Activated T-cell treated with anti-CD3 and anti-CD28 coated beads for 48 hours (primary cell): ENCODE measurements at regions not wholly inside any gene's neighbourhood (a gene's known extent, or its start where the extent isn't known, plus 50 kb on each side); places are given as distances from the start of the nearest gene placed in this dataset.
"Not testable (repeated sequence)": the region's sequence is repeated elsewhere in the genome, so short reads cannot be mapped to it uniquely, and the experiment has no call there.

Experiments used
- DNase-seq: peaks from one replicate; pipeline ENCODE4 v3.0.0-alpha.2; 2020; ENCODE audit warnings: low read depth

GRCh38 chr18:70822117-70822516, 533.3 kb downstream of the SOCS6 start:
- DNase-seq: no peak

DNA sequence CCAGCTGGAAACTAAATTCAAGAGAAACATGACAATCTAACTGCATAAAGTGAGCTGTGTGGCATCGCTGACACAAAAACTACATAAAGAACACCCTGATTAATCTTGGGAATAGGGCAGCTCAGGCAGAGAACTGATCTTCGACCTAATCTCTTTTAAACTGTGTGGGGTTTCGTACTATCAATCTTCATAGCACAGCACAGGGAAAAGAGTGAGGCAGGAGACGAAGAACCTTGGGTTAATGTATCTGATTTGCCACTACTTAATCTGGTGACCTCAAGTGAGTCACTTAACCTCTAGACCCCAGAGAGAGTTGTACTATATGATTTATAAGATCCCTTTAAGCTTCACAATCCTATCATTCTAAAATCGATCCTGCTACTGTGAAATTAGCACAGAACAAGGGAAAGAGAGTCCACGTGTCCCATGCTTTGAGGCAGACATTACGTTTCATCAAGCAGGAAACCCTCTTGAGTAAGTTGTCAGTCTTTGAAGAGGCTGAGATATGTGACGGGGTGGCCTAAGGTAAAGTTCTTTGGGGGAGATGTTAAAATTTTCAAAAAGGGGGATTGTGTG, 519.7 kb downstream of the SOCS6 start:
- DNase-seq: no peak

GRCh38 chr18:70781860-70782453, 493.1 kb downstream of the SOCS6 start:
- DNase-seq: peak; percentile 48

DNA sequence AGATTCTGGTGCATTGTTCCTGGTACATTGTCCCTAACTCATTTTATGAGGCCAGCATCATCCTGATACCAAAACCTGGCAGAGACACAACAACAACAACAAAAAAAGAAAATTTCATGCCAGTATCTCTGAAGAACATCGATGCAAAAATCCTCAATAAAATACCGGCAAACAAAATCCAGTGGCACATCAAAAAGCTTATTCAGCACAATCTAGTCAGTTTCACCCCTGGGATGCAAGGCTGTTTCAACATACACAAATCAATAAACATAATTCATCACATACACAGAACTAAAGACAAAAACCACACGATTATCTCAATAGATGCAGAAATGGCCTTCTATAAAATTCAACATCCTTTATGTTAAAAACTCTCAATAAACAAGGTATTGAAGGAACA, 477.4 kb downstream of the SOCS6 start:
- DNase-seq: not testable (repeated sequence)

GRCh38 chr18:70762812-70763211, 474.0 kb downstream of the SOCS6 start:
- no peak for DNase-seq

DNA sequence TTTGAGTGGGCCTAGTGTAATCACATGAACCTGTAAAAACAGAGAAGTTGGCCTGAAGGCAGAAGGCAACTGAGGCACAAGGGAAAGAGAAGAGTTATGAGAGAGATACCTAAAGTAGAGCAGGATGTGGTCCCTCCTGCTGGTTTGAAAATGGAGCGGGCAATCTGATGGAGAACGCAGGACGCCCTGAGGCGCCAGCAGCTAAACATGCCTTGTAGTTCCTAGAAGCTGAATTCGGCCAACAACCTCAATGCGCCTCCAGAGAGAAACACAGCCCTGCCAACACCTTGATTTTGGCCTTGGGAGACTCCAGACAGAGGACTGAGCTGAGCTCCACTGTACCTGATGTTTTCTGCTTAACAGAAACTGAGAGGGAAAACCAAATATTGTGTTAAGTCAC, 469.9 kb downstream of the SOCS6 start:
- no peak for DNase-seq

GRCh38 chr18:70754486-70754885, 465.6 kb downstream of the SOCS6 start:
- DNase-seq: no peak

- no peak for DNase-seq
Observed at GRCh38 chr18:70732916-70733315, 444.1 kb downstream of the SOCS6 start.

DNA sequence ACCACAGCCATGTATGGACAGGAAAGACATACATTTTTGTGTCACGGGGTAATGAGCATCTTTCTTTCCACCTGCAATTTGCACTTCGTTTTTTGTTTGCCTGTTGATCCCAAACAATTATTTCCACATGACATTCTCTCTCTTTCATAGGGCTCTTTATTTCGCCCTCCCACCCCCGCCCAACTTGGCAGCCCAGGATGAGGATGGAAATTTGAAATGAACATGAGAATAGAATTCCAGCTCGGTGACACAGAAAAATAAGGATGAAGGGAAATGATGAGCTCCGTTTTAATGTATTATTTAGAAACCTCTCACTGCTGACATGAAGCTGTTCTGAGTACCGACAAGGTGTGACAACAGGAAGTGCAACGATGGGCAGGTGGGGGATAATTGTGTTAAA, 443.3 kb downstream of the SOCS6 start:
- no peak for DNase-seq

DNA sequence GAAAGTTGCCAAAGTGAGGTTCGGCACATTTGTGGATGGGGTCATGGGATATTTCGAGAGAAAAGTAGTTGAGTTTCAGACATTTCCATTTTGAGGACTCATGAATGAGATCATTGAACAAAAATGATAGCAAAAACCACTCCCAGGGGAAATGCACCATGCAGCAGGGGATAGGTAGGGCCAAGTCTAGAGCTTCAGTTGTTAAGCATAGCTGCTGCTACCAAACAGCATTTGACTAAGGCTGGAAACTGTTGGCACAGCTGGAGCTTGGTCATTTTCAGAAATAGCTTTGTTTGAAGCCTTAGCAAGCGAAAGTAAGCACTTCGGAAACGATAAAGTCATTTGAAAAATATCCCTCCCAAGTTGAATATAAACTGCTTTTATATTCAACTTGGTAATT, 431.8 kb downstream of the SOCS6 start:
- no peak for DNase-seq

DNA sequence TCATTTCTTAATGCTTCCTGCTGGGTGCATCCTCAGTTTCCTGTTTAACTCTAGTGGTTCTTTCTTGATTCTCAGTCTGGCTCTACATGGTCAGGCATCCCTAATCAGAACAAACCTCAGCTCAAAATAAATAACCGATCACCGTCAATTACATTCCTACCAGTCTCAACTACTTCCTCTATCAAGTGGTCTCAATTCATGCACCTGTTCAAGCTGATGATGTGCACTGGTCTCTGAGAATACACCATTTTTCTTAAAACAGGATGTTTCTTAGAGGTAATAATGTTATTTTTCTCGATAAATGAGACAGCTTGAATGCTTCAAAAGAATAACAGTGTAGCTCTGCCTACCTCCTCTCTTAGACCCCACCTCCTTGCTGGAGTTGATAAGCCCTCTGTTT, 420.9 kb downstream of the SOCS6 start:
- no peak for DNase-seq

DNA sequence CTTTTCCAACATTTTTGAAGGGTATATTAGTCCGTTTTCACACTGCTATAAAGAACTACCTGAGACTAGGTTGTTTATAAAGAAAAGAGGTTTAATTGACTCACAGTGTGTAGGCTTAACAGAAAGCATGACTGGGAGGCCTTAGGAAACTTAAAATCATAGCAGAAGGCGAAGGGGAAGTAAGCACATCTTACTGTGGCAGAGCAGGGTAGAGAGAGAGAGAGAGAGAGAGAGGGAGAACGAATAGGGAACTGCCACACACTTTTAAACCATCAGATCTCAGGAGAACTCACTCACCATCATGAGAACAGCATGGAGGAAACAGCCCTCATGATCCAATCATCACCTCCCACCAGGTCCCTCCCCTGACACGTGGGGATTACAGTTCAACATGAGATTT, 420.3 kb downstream of the SOCS6 start:
- no peak for DNase-seq

GRCh38 chr18:70705831-70706416, 417.1 kb downstream of the SOCS6 start:
- no peak for DNase-seq

GRCh38 chr18:70700496-70700895, 411.7 kb downstream of the SOCS6 start:
- no peak for DNase-seq

DNA sequence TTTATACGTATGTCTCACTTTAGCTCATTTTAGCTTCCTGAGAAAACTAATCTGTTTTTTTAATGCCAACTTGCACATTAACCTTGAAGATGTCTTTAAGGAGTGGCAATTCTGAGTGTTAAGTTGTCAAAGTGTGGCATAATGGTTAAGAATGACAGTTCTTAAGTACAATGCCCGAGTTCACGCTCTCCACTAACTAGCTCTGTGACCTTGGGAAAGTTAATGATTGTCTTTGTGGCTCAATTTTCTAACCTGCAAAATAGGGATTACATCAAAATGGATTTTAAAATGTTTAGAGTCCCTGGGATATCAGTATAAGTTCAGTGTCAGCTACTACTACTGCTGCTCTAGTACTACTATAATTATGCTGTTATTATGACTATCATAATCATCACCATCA, 409.7 kb downstream of the SOCS6 start:
- no peak for DNase-seq

- no peak for DNase-seq
Observed at GRCh38 chr18:70693246-70693645, 404.4 kb downstream of the SOCS6 start.

GRCh38 chr18:70689765-70690164, 400.9 kb downstream of the SOCS6 start:
- not testable (repeated sequence) for DNase-seq

DNA sequence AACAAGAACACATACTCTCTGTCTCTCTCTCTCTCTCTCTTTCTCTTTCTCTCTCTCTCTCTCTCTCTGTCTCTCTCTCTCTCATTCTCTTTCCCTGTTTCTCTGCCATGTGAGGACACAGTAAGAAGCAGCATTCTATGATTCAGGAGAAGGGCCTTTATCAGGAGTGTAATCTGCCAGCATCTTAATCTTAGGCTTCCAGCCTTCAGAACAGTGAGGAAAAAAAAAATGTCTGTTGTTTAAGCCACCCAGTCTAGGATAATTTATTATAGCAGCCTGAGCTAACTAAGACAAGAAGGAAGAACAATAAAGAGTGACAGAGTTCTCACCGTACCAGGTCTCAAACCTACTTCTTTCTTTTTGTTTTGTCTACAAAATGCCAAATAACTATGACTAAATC, 399.4 kb downstream of the SOCS6 start:
- no peak for DNase-seq

DNA sequence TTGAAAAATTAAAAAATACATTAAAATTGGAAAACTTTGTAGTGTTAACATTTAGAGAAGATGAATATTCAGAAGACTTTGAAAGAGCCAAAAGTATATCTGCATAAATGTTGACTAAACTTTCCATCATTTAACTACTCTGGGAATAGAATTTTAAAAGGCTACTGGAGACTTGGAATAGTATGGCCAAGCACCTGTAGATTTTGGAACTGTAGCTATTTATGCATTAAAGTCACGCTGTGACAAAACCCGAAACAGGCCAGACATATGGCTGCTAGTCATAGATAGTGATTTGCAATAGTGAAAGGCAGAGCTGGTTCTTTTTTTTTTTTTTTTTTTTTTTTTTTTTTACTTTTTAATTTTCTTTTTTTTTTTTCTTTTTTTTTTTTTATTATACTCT, 396.0 kb downstream of the SOCS6 start:
- DNase-seq: no peak

- DNase-seq: no peak
Observed at GRCh38 chr18:70683263-70683662, 394.4 kb downstream of the SOCS6 start.

- DNase-seq: no peak
Observed at GRCh38 chr18:70674896-70675295, 386.1 kb downstream of the SOCS6 start.

GRCh38 chr18:70673831-70674230, 385.0 kb downstream of the SOCS6 start:
- no peak for DNase-seq

DNA sequence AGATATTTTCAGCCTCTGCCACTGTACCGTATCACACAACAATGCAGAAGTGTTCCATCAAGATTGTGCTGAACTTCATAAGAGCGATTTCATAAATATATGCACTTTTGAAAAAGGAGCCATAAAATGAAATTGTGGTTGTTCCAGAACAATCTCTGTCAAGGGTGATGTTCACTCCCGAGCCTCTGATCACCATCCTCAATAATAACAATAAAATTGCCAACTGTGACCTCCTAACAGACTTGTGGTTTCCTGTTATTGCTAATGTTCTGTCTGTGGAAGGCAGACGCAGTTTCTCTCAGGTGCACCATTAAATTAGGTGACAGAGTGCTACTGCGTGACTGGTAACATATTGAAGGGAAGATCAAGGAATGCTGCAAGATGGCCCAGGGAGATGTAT, 383.7 kb downstream of the SOCS6 start:
- no peak for DNase-seq
